LNCAP (cell line): ENCODE measurements at regions not wholly inside any gene's neighbourhood (a gene's known extent, or its start where the extent isn't known, plus 50 kb on each side); places are given as distances from the start of the nearest gene placed in this dataset.

Experiments
- CTCF ChIP-seq: fragments of 450-650 bp; IDR thresholded peaks from 2 replicates; pipeline ENCODE4 v1.5.1; 2017; ENCODE audit warnings: mild to moderate bottlenecking

GRCh38 chr3:61311044-61311443 lies 59.8 kb upstream of the FHIT start:
- TF ChIP-seq CTCF: no peak

GRCh38 chr3:61315871-61316270 lies 64.6 kb upstream of the FHIT start:
- TF ChIP-seq CTCF: no peak

GRCh38 chr3:61323094-61323493 lies 71.8 kb upstream of the FHIT start:
- no peak for TF ChIP-seq CTCF

- TF ChIP-seq CTCF: no peak
These were observed 80.8 kb upstream of the FHIT start for GRCh38 chr3:61331929-61332552.

- no peak for TF ChIP-seq CTCF
These were observed 82.1 kb upstream of the FHIT start for GRCh38 chr3:61333192-61333961.

- TF ChIP-seq CTCF: no peak
These were observed 83.5 kb upstream of the FHIT start for GRCh38 chr3:61334783-61335182.

GRCh38 chr3:61340931-61341461 lies 89.7 kb upstream of the FHIT start:
- TF ChIP-seq CTCF: no peak
